Esophagus squamous epithelium (tissue), 5 donors: ENCODE measurements at regions not wholly inside any gene's neighbourhood (a gene's known extent, or its start where the extent isn't known, plus 50 kb on each side); places are given as distances from the start of the nearest gene placed in this dataset.

Source experiments
- DNase-seq: peaks from one replicate; lab custom pipeline; 2025; lab: John Stamatoyannopoulos, UW
- H3K27ac ChIP-seq, 4 donors: fragments of 200-600 bp; sonication (generic); one replicate each; pipeline ENCODE4 v1.5.1; 2016 to 2019; ENCODE audit warnings: mild to moderate bottlenecking in 1 of 4
- H3K27me3 ChIP-seq, 4 donors: fragments of 200-600 bp; sonication (generic); 1 replicate in 3 of 4; 2 replicates in 1 of 4; pipeline versions ENCODE4 v1.5.1 to v1.6.0; 2017 to 2021; ENCODE audit warnings: antibody characterized with exemption in 1 of 4
- H3K36me3 ChIP-seq, 3 donors: fragments of 200-600 bp; sonication (generic); one replicate each; pipeline ENCODE4 v1.5.1; 2016 to 2019
- H3K4me1 ChIP-seq, 3 donors: fragments of 200-600 bp; sonication (generic); one replicate each; pipeline ENCODE4 v1.5.1; 2017 to 2019
- H3K4me3 ChIP-seq, 4 donors: fragments of 200-600 bp; sonication (generic); 1 replicate in 3 of 4; 2 replicates in 1 of 4; pipeline ENCODE4 v1.5.1; 2016 to 2019; ENCODE audit warnings: mild to moderate bottlenecking in 2 of 4, moderate library complexity in 1 of 4
- H3K9me3 ChIP-seq, 3 donors: fragments of 200-600 bp; sonication (generic); one replicate each; pipeline ENCODE4 v1.5.1; 2016 to 2019
- POLR2A ChIP-seq, 4 donors: fragments of 450-650 bp; IDR thresholded peaks; one replicate each; pipeline ENCODE4 v1.6.1; 2017; ENCODE audit warnings: antibody characterized with exemption in 4 of 4, mild to moderate bottlenecking in 4 of 4, moderate library complexity in 3 of 4
- WGBS, 2 donors: methylation state at CpG; one replicate each; pipeline ENCODE4 v1.1.5; 2018; 5-methylcytosine and 5-hydroxymethylcytosine counted together
- intact Hi-C: fragments of 100-400 bp; cut with DNase I; formaldehyde crosslinking; loops from one replicate; pipeline ENCODE4 v1.15.0; 2022
- TF ChIP-seq, protein P1 (sequence below), 6 experiments: fragments of 450-650 bp in 4 of 6; fragments of 200-600 bp in 2 of 6; sonication (generic) in 2 of 6; IDR thresholded peaks; one replicate each; pipeline ENCODE4 v1.5.1; 2016 to 2019; ENCODE audit warnings: antibody characterized with exemption in 6 of 6, mild to moderate bottlenecking in 4 of 6, moderate library complexity in 4 of 6
- donor health status: DM: yes; HTN: yes; CAD: no.

DNA sequence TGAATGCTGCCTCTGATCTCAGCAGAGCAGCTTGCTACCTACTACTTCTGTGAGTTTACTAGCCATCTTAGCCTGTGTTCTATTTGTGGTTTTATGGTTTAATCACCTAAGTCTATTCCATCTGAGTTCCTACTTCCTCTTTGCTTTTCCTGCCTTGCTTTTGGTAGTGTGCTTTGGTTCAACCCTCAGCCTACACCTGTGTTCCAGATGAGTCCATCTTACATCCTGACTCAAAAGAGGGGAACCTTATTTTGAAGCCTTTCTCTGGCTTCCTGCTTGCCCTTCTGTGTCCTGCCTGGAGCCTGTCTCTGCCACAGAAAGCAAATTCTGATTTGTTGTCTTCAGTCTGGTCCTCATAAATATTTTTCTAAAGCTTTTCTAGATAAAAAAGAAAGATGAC, 530.3 kb upstream of the MEX3C start:
- no peaks in the 10 kb centered on the region for H3K36me3 ChIP-seq
- DNase-seq, result no peak
- no peaks in the 10 kb centered on the region for H3K27me3 ChIP-seq
- intact Hi-C loops, result no loop called here
- H3K9me3 ChIP-seq, result no peaks in the 10 kb centered on the region
- no peaks in the 10 kb centered on the region for H3K4me1 ChIP-seq
- no peak overlapping the region for H3K27ac ChIP-seq
- no peak overlapping the region for H3K4me3 ChIP-seq
- TF ChIP-seq, protein P1, sequence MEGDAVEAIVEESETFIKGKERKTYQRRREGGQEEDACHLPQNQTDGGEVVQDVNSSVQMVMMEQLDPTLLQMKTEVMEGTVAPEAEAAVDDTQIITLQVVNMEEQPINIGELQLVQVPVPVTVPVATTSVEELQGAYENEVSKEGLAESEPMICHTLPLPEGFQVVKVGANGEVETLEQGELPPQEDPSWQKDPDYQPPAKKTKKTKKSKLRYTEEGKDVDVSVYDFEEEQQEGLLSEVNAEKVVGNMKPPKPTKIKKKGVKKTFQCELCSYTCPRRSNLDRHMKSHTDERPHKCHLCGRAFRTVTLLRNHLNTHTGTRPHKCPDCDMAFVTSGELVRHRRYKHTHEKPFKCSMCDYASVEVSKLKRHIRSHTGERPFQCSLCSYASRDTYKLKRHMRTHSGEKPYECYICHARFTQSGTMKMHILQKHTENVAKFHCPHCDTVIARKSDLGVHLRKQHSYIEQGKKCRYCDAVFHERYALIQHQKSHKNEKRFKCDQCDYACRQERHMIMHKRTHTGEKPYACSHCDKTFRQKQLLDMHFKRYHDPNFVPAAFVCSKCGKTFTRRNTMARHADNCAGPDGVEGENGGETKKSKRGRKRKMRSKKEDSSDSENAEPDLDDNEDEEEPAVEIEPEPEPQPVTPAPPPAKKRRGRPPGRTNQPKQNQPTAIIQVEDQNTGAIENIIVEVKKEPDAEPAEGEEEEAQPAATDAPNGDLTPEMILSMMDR (IDR thresholded peaks at IDR 0.05), result no peak
- no peak for TF ChIP-seq POLR2A (IDR thresholded peaks at IDR 0.05)

DNA sequence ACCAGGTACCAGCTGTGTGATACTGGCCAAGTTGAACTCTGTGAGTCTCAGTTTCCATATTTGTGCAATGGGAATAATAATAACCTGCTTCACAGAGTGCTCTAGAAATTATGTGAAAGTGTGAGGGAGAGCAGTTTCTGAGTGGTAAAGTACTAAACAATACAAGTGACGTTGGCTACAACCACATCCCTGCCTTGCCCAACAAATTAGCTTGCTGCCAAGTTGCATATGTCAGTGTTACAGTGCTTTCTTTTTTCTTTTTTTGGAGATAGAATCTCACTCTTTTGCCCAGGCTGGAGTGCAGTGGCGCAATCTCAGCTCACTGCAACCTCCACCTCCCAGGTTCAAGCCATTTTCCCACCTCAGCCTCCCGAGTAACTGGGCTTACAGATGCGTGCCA, 533.6 kb upstream of the MEX3C start:
- Histone ChIP-seq H3K27me3 (no peaks in the 10 kb centered on the region), H3K4me3 (no peak overlapping the region), H3K9me3 (no peaks in the 10 kb centered on the region), H3K4me1 (no peaks in the 10 kb centered on the region), H3K27ac (no peak overlapping the region), H3K36me3 (no peaks in the 10 kb centered on the region)
- no peak for DNase-seq
- intact Hi-C loops, result no loop called here
- WGBS, 2 donors, result 58 to 73% methylated on average over 4 of the region's 4 CpGs
- TF ChIP-seq, protein P1 (IDR thresholded peaks at IDR 0.05), result no peak
- TF ChIP-seq POLR2A (IDR thresholded peaks at IDR 0.05), result no peak

DNA sequence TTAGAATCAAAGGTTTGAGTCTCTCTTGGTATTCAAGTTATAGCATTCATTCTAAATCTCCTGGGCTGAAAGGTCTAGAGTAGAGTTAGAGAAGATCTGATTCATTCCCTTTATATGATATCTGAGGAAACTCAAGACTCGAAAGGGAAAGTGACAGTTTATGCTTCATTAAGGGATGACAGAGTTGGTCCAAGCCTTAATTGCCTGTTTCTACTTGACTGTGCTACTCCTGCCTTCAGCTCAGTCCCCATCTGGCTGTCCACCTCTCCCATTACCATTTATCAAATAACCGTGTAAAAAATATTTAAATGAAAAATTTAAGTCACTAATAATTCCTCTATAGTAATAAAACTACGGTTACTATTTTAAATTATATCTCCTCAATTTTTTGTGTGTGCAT, 537.1 kb upstream of the MEX3C start:
- Histone ChIP-seq H3K27me3 (no peaks in the 10 kb centered on the region), H3K9me3 (no peaks in the 10 kb centered on the region), H3K36me3 (no peaks in the 10 kb centered on the region), H3K4me3 (no peak overlapping the region), H3K4me1 (no peaks in the 10 kb centered on the region), H3K27ac (no peak overlapping the region)
- intact Hi-C loops, result no loop called here
- WGBS, 2 donors, result 73 to 77% methylated on average over 3 of the region's 3 CpGs
- TF ChIP-seq, protein P1 (IDR thresholded peaks at IDR 0.05), result no peak
- TF ChIP-seq POLR2A (IDR thresholded peaks at IDR 0.05), result no peak
- DNase-seq, result no peak

DNA sequence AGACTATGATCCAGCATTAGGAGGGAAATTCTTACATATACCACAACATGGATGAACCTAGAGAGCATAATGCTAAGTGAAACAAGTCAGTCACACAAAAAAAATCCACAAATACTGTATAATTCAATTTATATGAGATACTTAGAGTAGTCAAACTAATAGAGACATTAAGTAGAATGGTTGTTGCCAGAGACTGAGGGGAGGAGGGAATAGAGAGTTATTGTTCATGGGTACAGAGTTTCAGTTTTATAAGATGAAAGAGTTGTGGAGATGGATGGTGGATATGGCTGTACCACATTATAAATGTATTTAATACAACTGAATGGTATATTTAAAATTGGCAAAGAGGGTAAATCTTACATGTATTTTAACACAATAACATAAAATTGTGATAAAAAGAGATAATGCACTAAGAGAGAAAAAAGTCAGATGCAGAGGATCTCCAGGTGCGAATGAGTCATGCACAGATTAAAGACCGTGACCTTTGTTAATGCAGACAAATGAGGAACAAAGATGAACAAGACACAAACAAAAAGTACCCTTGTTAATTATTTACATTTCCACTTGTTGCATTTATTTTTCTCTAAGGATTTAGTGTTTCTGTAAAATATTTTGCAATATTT, 541.7 kb upstream of the MEX3C start:
- H3K9me3 ChIP-seq, result no peaks in the 10 kb centered on the region
- H3K4me3 ChIP-seq, result no peak overlapping the region
- H3K4me1 ChIP-seq, result no peaks in the 10 kb centered on the region
- no peak for TF ChIP-seq POLR2A (IDR thresholded peaks at IDR 0.05)
- TF ChIP-seq, protein P1 (IDR thresholded peaks at IDR 0.05), result no peak
- no peaks in the 10 kb centered on the region for H3K27me3 ChIP-seq
- no peak overlapping the region for H3K27ac ChIP-seq
- WGBS, 2 donors, result 70 to 74% methylated on average over 2 of the region's 2 CpGs
- intact Hi-C loops, result no loop called here
- no peaks in the 10 kb centered on the region for H3K36me3 ChIP-seq
- DNase-seq, result no peak

DNA sequence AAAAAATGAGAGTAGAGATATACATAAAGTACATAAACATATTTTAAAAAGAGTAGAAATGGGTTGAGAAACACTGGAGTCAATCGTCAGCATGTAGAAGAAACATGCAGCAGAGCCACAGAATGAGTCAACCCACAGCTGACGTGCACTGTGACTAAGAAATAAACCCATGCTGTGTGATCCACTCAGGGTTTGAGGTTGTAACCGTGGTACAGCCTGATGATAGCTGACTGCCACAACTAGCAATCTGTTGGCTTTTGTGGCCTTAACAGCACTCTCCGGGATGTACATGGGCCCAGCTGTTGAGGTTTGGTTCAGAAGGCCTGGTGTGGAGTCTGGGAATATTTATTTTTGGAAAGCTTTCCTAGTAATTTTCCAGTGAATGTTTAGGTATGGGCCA, 554.4 kb upstream of the MEX3C start:
- Histone ChIP-seq H3K27me3 (no peaks in the 10 kb centered on the region), H3K4me1 (no peaks in the 10 kb centered on the region), H3K36me3 (no peaks in the 10 kb centered on the region), H3K9me3 (no peaks in the 10 kb centered on the region), H3K27ac (no peak overlapping the region), H3K4me3 (no peak overlapping the region)
- TF ChIP-seq, protein P1 (IDR thresholded peaks at IDR 0.05), result no peak
- no peak for TF ChIP-seq POLR2A (IDR thresholded peaks at IDR 0.05)
- 66 to 78% methylated on average over 4 of the region's 4 CpGs for WGBS, 2 donors
- intact Hi-C loops, result no loop called here
- no peak for DNase-seq
